GM13977 (cell line): ENCODE measurements at regions not wholly inside any gene's neighbourhood (a gene's known extent, or its start where the extent isn't known, plus 50 kb on each side); places are given as distances from the start of the nearest gene placed in this dataset.
"Not testable (repeated sequence)": the region's sequence is repeated elsewhere in the genome, so short reads cannot be mapped to it uniquely, and the experiment has no call there.

Experiments
- DNase-seq: peaks from one replicate; pipeline ENCODE4 v3.0.0; 2012; ENCODE audit warnings: low spot score
- CTCF ChIP-seq: IDR thresholded peaks from 2 replicates; pipeline ENCODE4 v1.5.1; 2012; ENCODE audit warnings: mild to moderate bottlenecking, control low read depth; ENCODE audit not compliant: insufficient read depth; ENCODE audit errors: extremely low read depth, missing control alignments
- in situ Hi-C: fragments of 300-500 bp; cut with MboI; formaldehyde crosslinking; loops from one replicate; pipeline ENCODE4 v1.12.0; 2022; ENCODE audit warnings: low sequenced_read_pairs, low pct_unique_long_range_greater_than_20kb, mixed read lengths, inconsistent platforms; ENCODE audit not compliant: unreplicated experiment

GRCh38 chr16:65574326-65574966, 452.6 kb upstream of the CDH11 start:
- TF ChIP-seq CTCF, result no peak
- in situ Hi-C loops, result no loop called here
- no peak for DNase-seq

GRCh38 chr16:65572156-65572555, 450.3 kb upstream of the CDH11 start:
- no peak for TF ChIP-seq CTCF
- DNase-seq, result no peak
- in situ Hi-C loops, result no loop called here

- in situ Hi-C loops, result no loop called here
Observed at GRCh38 chr16:65570261-65570660, 448.4 kb upstream of the CDH11 start.

GRCh38 chr16:65559846-65560245, 438.0 kb upstream of the CDH11 start:
- in situ Hi-C loops, result no loop called here
- TF ChIP-seq CTCF, result no peak
- no peak for DNase-seq

More at GRCh38 chr16:65570261-65570660, 448.4 kb upstream of the CDH11 start:
- DNase-seq, result no peak
- TF ChIP-seq CTCF, result no peak

- DNase-seq, in situ Hi-C loops: not testable (repeated sequence)
Observed at GRCh38 chr16:65549689-65550088, 427.8 kb upstream of the CDH11 start.

GRCh38 chr16:65548470-65548869, 426.6 kb upstream of the CDH11 start:
- no peak for DNase-seq
- in situ Hi-C loops, result no loop called here
- no peak for TF ChIP-seq CTCF

GRCh38 chr16:65547772-65548446, 426.0 kb upstream of the CDH11 start:
- in situ Hi-C loops, result no loop called here

More at GRCh38 chr16:65547772-65548446, 426.0 kb upstream of the CDH11 start:
- DNase-seq, result no peak
- TF ChIP-seq CTCF, result no peak
